Mesothelial cell of epicardium (in vitro differentiated cells): ENCODE measurements at regions not wholly inside any gene's neighbourhood (a gene's known extent, or its start where the extent isn't known, plus 50 kb on each side); places are given as distances from the start of the nearest gene placed in this dataset. TPM values are rescaled to one million over a fixed set of nuclear protein-coding genes. Genes with fewer than 3 reads are reported as not detected.

Source experiments
- microRNA-seq: library from miRNA; unstranded; fragments of <30 nt; microRNA quantifications from one replicate; pipeline ENCODE4 v1.2.0, GENCODE V29; 2021; ENCODE audit warnings: inconsistent platforms, mixed read lengths

Small RNAs in the stretch of these regions (microRNA-seq; reads per million reads assigned to microRNA genes)
- not detected for gene MIR147A
